HepG2 (cell line): ENCODE measurements at regions not wholly inside any gene's neighbourhood (a gene's known extent, or its start where the extent isn't known, plus 50 kb on each side); places are given as distances from the start of the nearest gene placed in this dataset.

Source experiments
- MXI1 ChIP-seq: IDR thresholded peaks from 3 replicates; pipeline ENCODE4 v1.6.1; 2012; ENCODE audit warnings: low read depth, low read length, inconsistent platforms, borderline replicate concordance
- NFE2 ChIP-seq: sonication (generic); formaldehyde crosslinking; IDR thresholded peaks from 2 replicates; pipeline ENCODE4 v1.4.0; 2020; ENCODE audit warnings: missing genetic modification reagents
- SKI ChIP-seq: fragments of 450-650 bp; IDR thresholded peaks from one replicate; pipeline ENCODE4 v1.6.1; 2018; ENCODE audit warnings: mild to moderate bottlenecking; ENCODE audit not compliant: partially characterized antibody
- SRF ChIP-seq: IDR thresholded peaks from 2 replicates; pipeline ENCODE4 v1.6.1; 2011; ENCODE audit warnings: mild to moderate bottlenecking, low read depth, low read length, moderate library complexity
- ZIK1 ChIP-seq: sonication (generic); formaldehyde crosslinking; IDR thresholded peaks from 2 replicates; pipeline ENCODE4 v1.5.0; 2020; ENCODE audit warnings: mild to moderate bottlenecking, low read depth, missing genetic modification reagents, borderline replicate concordance
- TF ChIP-seq, protein P1 (sequence below): sonication (generic); formaldehyde crosslinking; IDR thresholded peaks from 2 replicates; pipeline ENCODE4 v1.5.0; 2020; ENCODE audit warnings: mild to moderate bottlenecking, missing genetic modification reagents, moderate library complexity

DNA sequence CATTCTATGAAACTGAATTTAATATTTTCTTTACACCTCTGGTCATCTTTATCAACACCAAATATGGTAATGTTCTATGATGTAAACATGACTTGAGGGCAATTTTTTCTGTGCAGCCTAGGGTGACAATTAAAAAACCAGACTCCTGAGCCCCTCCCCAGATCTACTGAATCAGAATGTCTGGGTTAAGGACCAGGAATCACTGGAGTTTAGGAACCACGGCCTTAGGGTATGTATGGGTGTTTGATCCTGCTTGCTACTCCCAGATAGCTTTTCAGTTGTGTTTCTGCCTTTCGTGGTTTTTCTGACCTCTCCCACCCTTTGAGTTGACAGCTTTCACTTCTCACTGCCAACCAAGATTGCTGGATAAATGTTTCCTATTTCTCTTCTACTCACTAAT lies 332.2 kb downstream of the DHX15 start:
- TF ChIP-seq ZIK1 (CRISPR knock-in tag) = no peak
- TF ChIP-seq, protein P1, sequence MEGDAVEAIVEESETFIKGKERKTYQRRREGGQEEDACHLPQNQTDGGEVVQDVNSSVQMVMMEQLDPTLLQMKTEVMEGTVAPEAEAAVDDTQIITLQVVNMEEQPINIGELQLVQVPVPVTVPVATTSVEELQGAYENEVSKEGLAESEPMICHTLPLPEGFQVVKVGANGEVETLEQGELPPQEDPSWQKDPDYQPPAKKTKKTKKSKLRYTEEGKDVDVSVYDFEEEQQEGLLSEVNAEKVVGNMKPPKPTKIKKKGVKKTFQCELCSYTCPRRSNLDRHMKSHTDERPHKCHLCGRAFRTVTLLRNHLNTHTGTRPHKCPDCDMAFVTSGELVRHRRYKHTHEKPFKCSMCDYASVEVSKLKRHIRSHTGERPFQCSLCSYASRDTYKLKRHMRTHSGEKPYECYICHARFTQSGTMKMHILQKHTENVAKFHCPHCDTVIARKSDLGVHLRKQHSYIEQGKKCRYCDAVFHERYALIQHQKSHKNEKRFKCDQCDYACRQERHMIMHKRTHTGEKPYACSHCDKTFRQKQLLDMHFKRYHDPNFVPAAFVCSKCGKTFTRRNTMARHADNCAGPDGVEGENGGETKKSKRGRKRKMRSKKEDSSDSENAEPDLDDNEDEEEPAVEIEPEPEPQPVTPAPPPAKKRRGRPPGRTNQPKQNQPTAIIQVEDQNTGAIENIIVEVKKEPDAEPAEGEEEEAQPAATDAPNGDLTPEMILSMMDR (CRISPR knock-in tag) = no peak
- no peak for TF ChIP-seq SKI
- no peak for TF ChIP-seq MXI1
- TF ChIP-seq SRF = no peak
- TF ChIP-seq NFE2 = no peak
